ENCODE measurements at regions not wholly inside any gene's neighbourhood (a gene's known extent, or its start where the extent isn't known, plus 50 kb on each side); places are given as distances from the start of the nearest gene placed in this dataset.

DNA sequence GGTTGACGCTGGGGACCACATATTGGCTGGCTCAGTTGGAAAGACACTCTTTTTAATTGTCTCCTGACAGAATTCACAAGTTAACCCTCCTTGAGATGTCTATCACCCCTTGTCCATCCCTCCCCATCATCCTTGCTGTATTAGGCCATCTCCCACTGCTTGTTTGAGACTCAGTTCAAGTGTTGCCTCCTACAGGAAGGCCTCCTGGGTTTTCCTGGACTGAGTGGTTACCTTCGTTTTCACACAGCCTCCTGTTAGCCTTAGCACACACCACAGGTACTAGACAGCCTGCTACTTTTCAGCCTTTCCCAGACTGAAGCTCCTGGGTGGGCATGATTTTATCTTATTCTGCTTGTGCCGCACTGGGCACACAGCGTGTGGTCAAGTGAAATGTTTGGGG, 145.3 kb upstream of the STX18 start:
- ATAC-seq, result no peak
- no peaks in the 10 kb centered on the region for H3K9me1 ChIP-seq (ENCODE audit: control insufficient read depth, insufficient read depth, low read length)
- no peaks in the 10 kb centered on the region for H3K36me3 ChIP-seq (ENCODE audit: control insufficient read depth, insufficient read depth, low read length)
- WGBS (ENCODE audit: insufficient coverage, low coverage, missing lambda C conversion rate), result 47% methylated on average over 4 of the region's 4 CpGs
- H3K27ac ChIP-seq (ENCODE audit: extremely low read depth, low read depth, low read length), result no peak overlapping the region
- no peaks in the 10 kb centered on the region for H3K79me2 ChIP-seq (ENCODE audit: control insufficient read depth, insufficient read depth, low read length)
- TF ChIP-seq ZNF436 (CRISPR knock-in tag; IDR thresholded peaks at IDR 0.05) (peak; percentile 81), ZFP36 (IDR thresholded peaks at IDR 0.05; ENCODE audit: low read depth, low read length, partially characterized antibody) (peak; percentile 98), BCOR (IDR thresholded peaks at IDR 0.05) (0 out of 2 replicates have a peak, but pooled peaks have one; percentile 41), RBM25 (IDR thresholded peaks at IDR 0.05; ENCODE audit: low read depth, low read length, severe bottlenecking) (peak; percentile 75), DLX4 (CRISPR knock-in tag; IDR thresholded peaks at IDR 0.05) (no peak)
- no peak overlapping the region for H3K4me2 ChIP-seq (ENCODE audit: insufficient read depth, low read length)
- intact Hi-C loops (cut with micrococcal nuclease) (no loop called here), in situ Hi-C loops (cut with MboI) (no loop called here)
- DNase-seq (ENCODE audit: extremely low read depth in 1 of 4, low spot score in 3 of 4), result no peak
- no peak overlapping the region for H3K4me3 ChIP-seq
- no peaks in the 10 kb centered on the region; the same call in 1 of the 2 replicates for H4K20me1 ChIP-seq (replicated peaks; ENCODE audit: control insufficient read depth, insufficient read depth, low read length)
- POLR2A ChIA-PET, result no interaction called here
- H3K4me1 ChIP-seq (replicated peaks in 1 of 2; ENCODE audit: control insufficient read depth in 2 of 2, insufficient read depth in 2 of 2, low read length in 2 of 2), result no peaks in the 10 kb centered on the region
- BruUV-seq (replicated peaks), result no TSS peak
- no peaks in the 10 kb centered on the region for H3K9me3 ChIP-seq (replicated peaks; ENCODE audit: control insufficient read depth, insufficient read depth, low read depth, low read length)
- H2AFZ ChIP-seq (ENCODE audit: low read depth, low read length), result no peak overlapping the region
- CTCF ChIA-PET (ENCODE audit: low intra/inter-chr PET ratio), result no interaction called here
- H3K27me3 ChIP-seq (ENCODE audit: control insufficient read depth in 2 of 2, insufficient read depth in 2 of 2, low read length in 2 of 2), result peaks cover 10 to 45% of the 10 kb centered on the region in 2 experiments; a peak in 3 of 5 replicates
- no peak overlapping the region for H3K9ac ChIP-seq (ENCODE audit: insufficient read depth in 1 of 2, low read depth in 2 of 2, low read length in 2 of 2)
- FAIRE-seq, result no peak

All from K562 (cell line).